ENCODE measurements at regions not wholly inside any gene's neighbourhood (a gene's known extent, or its start where the extent isn't known, plus 50 kb on each side); places are given as distances from the start of the nearest gene placed in this dataset.
"Not testable (repeated sequence)": the region's sequence is repeated elsewhere in the genome, so short reads cannot be mapped to it uniquely, and the experiment has no call there.

DNA sequence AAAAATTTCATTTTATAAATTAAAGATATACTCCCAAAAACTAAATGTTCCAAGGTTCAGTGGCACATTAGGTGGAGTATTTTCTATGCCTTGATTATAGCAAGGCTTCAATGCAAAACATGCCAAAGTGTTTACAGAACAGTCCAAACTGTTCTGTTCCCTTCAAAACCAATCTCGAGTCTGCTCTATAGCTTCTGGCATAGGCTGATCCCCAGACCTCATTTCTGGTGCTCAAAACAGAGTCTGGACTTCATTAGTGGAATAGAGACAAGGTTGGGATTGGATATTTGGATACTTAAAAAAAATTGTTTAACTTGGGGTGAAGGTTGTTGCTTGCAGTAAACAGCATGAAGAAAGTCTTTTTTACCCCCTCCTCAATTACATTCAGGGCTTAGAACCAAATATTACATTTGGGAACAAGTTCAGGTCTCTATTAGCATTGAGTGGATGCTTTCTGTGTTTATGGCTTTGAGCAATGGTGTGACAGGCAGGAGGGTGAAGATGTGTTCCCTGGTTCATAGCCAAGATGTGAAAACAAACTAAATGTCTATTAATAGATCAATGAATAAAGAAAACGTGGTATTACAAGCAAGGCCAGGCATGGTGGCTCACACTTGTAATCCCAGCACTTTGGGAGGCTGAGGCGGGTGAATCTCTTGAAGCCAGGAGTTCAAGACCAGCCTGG, 208.1 kb upstream of the RND3 start:
- DNase-seq: no peak

DNA sequence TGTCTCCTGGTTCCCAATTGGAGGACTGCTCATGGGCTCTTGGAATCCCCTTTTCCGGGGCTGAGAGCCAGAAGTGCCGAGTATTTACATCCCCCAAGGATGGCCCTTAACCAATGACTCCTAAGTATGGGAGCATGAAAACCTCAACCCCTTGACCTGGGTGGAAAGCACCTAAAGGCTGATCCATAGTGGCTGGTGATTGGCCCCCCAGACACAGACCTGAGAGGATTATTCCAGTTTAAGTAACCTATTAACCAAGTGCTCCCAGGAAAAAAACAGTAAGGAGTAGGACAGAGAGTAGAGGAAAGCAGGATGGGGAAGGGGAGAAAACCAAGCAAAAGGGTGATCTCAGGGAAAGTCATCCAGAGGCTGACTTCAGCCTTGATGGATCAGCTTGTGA, 206.1 kb upstream of the RND3 start:
- DNase-seq: no peak

DNA sequence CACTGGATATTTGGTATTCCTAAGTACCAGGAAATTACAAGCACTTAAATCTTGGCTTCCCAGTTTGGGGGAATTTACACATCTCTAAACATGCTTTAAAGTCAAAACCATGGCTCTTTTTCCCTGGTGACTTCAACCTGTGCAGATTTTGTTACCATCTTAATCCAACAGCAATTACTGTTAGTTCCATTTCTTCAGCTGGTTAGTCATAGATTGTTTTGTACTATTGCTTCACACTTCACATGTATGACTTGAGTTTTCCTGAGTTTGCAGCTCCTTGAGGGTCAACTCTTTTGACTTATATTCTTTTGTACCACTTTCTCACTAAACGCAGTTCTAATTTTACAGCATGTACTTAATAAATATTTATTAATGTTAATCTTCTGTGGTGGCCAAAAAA, 203.4 kb upstream of the RND3 start:
- DNase-seq: no peak

DNA sequence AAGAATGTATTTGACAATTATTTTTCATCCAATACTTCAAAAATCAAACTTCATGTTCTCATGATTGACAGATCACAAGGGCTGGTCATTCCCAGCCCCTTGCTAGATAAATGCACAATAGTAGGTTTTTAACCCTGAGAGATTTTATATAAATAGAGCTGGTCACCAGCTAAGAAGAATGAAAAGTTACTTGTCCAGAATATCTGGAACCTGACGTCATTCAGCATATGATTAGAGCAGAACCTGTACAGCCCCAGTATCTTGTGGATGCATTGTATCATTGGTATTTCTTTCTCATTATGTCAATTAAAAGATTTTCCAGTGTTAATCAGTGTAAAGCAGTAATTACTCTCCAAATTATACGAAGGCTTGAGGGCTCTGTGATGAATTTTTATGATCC, 202.8 kb upstream of the RND3 start:
- DNase-seq: no peak

GRCh38 chr2:150689590-150689989, 202.1 kb upstream of the RND3 start:
- DNase-seq: no peak

- no peak for DNase-seq
Observed at GRCh38 chr2:150688016-150688415, 200.5 kb upstream of the RND3 start.

DNA sequence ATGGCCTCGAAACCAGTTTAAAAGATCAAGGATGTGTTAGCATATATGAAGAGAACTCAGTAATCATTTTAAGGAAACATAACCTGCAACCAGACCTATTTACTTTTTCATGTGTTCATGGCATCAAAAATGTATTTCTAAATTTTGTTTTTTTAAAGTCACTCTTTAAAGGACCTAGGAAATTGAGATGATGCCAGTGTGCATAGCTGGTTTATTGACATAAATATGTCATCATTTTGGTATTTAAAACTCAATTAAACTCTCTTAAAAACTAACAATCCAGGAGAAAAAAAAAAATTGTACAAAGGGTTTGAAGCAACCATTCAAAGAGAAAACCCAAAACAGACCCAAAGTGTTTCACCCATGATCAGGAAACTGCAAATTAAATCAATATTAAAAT, 198.9 kb upstream of the RND3 start:
- DNase-seq: no peak

- no peak for DNase-seq
Observed at GRCh38 chr2:150681120-150681804, 193.8 kb upstream of the RND3 start.

DNA sequence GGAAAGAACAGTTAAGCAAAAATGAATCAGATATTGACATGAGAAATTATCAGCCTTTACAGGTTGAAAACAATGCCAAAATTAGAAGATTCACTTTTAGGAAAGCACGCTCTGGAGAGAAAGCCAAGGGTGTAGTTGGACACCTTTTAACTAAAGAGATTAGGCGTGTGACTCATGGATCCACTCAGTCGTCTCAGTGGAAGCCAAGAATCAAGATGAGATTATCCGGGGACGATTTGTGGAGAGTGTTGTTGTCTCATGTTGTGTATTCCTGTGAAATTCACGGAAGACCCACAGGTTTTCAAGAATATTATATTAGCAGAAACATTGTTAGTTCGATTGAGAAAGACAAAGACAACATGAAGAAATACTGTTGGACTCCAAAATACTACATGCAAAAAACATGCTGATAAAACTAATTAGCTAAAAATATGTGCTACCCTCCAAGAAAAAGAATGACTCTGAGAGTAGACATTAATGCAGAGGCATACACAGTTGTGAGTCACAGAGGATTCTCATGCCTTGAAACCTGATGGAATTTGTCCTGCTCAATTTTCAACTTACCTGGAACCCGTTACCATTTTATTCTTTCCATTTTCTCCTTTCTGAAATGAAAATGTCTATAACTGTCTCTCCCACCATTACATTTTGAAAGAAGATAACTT, 192.1 kb upstream of the RND3 start:
- DNase-seq: no peak

DNA sequence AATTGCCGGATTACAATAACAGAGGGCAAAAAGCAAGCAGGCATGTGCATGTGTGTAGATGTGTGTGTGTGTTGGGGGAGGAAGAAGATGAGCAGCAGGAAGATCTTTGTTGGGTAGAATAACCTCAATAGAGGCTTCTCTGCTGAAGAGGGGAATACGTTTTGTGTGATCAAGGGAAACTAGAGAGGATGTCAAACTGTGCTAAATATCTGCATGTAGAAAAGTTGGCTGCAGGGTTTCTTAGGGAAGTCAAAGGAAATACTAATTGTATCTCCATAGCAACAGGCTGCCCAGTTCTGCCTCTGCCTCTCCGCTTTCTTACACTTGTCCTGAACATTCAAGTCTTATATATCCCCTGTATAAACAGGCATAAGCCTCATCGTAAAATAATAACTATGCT, 190.1 kb upstream of the RND3 start:
- no peak for DNase-seq

- DNase-seq: no peak
Observed at GRCh38 chr2:150676747-150677383, 189.4 kb upstream of the RND3 start.

DNA sequence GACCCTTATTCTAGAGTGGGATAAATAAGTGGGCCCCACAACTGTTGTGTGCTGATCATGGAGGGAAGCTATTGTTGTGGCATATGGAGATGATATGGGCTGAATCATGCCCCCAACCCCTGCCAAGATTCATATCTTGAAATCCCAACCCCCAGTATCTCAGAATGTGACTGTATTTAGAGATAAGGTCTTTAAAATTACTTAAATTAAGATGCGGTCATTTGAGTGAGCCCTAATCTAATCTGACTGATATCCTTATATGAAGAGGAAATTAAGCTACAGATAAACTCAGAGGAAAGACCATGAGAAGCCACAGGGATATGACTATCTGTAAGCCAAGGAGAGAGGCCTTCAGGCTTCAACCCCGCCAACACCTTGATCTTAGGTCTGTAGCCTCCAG, 188.3 kb upstream of the RND3 start:
- no peak for DNase-seq

- DNase-seq: no peak
Observed at GRCh38 chr2:150674283-150674682, 186.8 kb upstream of the RND3 start.

- no peak for DNase-seq
Observed at GRCh38 chr2:150672311-150672710, 184.8 kb upstream of the RND3 start.

DNA sequence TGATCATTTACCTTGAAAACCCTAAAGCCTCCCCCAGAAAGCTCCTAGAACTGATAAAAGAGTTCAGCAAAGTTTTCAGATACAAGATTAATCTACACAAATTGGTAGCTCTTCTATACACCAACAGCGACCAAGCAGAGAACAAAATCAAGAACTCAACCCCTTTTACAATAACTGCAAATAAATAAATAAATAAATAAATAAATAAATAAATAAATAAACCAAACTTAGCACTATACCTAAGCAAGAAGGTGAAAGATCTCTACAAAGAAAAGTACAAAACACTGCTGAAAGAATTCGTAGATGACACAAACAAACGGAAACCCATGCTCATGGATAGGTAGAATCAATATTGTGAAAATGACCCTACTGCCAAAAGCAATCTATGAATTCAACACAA, 182.0 kb upstream of the RND3 start:
- DNase-seq: no peak

GRCh38 chr2:150667039-150667438, 179.6 kb upstream of the RND3 start:
- not testable (repeated sequence) for DNase-seq

GRCh38 chr2:150663143-150663542, 175.7 kb upstream of the RND3 start:
- DNase-seq: no peak

DNA sequence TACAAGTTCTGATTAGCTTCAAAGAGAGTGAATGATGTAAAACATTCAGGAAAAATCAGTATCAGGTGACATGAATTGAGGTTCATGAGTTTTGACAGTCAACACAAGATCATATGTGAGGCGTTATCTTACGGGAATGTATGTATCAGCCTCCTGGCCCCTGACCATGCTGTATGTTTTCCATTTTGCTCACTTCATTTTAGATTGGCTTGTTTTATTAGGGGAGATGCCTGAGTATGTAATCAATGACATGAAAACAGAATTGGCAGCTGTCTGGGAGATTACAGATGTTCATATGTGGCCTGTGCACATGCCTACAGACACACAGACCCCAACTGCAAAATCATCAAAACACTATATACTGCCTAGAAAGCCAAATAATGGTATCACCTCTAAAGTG, 168.5 kb upstream of the RND3 start:
- no peak for DNase-seq

DNA sequence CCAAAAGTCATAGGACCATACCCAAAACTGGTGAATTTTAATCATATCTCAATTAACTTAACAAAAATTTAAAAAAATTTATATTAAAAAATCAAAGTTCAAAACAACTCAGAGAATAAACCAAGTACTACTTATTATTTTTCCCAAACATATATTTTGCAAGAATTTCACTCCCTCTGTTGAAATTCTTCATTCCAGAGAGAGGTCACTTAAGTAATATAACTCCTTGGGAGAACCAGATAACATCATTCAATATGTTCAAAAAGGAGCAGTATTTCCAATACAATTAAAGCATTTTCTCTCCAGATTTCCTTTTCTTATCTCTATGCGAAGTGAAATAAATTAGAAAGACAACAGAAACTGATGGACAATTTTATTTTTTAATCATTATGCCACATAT, 165.9 kb upstream of the RND3 start:
- no peak for DNase-seq

- DNase-seq: no peak
Observed at GRCh38 chr2:150647943-150648342, 160.5 kb upstream of the RND3 start.

GRCh38 chr2:150646746-150647145, 159.3 kb upstream of the RND3 start:
- DNase-seq: no peak

DNA sequence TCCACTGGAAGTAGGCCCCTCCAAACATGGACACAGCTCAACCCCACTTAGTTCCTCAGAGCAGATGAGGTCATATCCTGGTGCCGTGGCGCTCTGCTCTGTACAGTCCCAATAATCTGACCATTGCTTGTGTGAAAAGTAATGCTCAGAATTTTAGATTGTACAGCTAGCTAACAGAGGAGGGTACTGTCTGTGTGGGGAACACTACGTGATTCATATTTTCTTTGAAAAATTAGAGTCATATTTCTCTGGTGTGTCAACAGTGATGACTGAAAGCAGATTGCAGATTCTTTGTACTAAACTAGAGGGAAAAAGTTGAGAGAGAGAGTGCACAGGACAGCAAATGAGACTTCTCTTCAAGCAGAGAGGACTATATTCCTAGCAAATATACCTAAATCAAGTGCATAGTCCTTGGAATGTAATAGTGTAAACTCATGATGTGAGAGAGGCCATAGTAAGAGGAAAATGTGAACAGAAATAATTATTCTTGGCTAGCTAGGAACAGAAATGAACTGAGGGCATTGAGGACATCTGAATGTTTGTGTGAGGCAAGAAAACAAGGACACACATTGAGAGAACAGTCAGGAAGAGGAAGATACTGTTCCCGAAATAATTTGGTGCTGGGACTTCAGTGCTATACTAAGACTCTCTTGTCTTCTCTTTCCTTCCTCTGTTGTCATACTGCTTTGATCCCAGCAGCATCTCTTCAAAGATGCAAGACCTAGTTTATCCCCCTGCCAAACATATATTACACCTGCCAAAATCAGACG, 157.0 kb upstream of the RND3 start:
- DNase-seq: peak; percentile 6

DNA sequence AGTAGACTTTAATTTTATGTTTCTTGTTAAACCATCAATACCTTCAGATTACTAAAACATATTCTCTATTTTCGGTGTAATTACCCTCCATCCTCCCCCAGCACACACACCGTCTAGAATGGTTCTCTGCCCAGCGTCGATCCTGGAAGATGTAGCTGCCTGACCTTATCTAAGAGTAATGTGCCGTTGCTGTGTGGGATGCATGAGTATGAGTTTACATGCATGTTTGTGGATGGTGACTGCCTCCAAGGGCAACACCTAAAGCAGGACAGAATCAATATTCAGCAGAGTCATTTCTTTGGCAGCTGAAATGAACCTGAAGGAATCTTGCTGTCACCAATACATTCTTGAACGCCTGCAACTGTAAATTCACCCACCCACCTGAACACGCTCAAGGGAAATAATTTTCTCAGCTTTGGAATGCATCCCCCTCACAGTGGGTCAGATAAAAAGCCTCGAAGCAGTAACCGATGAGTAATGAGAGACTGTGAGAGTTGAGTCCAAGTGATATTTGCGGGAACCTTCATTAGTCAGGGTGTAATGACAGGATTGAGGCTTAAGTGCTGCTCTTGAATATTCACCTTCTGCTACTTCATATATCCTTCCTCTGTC, 155.8 kb upstream of the RND3 start:
- DNase-seq: no peak
